Stimulated activated naive CD8-positive, alpha-beta T cell treated with anti-CD3 and anti-CD28 coated beads, Interleukin-15, Interleukin-2, amounts not matched to agents 100 ng/mL and 50 ng/mL, for 24 hours (primary cell): ENCODE measurements at regions not wholly inside any gene's neighbourhood (a gene's known extent, or its start where the extent isn't known, plus 50 kb on each side); places are given as distances from the start of the nearest gene placed in this dataset.

ENCODE experiments used
- H3K27ac Mint-ChIP-seq: one replicate; pipeline ENCODE4 v1.8.0; 2021; ENCODE audit warnings: mild to moderate bottlenecking, mixed read lengths
- H3K27me3 Mint-ChIP-seq: one replicate; pipeline ENCODE4 v1.8.0; 2021; ENCODE audit warnings: mixed read lengths
- H3K36me3 Mint-ChIP-seq: one replicate; pipeline ENCODE4 v1.8.0; 2021; ENCODE audit warnings: low read depth, mixed read lengths
- H3K4me1 Mint-ChIP-seq: one replicate; pipeline ENCODE4 v1.8.0; 2021; ENCODE audit warnings: low read depth, mixed read lengths
- H3K4me3 Mint-ChIP-seq: one replicate; pipeline ENCODE4 v1.8.0; 2021; ENCODE audit warnings: mild to moderate bottlenecking, mixed read lengths
- H3K9me3 Mint-ChIP-seq: one replicate; pipeline ENCODE4 v1.8.0; 2021; ENCODE audit warnings: mixed read lengths

DNA sequence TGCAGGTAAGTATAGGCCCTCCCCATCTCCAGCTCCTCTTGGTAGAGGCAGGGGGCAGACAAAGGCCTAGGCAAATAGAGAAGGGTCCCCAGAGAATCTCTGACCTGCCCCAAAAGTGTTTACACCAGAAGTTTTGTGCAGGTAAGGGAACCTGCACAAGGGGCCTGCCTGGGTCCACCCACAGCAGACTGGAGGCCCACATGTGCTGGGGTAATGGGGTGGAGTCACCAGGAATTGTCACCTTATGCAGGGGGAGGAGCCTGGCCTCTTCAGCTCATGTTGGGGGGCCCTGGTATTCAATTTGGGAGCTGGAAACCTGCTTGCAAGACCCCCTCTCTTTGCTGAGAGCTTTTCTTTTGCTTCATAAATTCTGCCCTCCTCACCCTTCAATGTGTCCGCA lies 302.7 kb downstream of the ZEB1 start:
- Mint-ChIP-seq H3K27me3 (no peaks in the 10 kb centered on the region), H3K36me3 (peaks cover 4% of the 10 kb centered on the region), H3K4me3 (no peak overlapping the region), H3K9me3 (peaks cover 13% of the 10 kb centered on the region), H3K27ac (no peak overlapping the region), H3K4me1 (no peaks in the 10 kb centered on the region)

GRCh38 chr10:31620226-31621151 lies 301.5 kb downstream of the ZEB1 start:
- no peak overlapping the region for H3K4me3 Mint-ChIP-seq
- H3K27ac Mint-ChIP-seq, result no peak overlapping the region
- H3K9me3 Mint-ChIP-seq, result peaks cover 4% of the 10 kb centered on the region
- H3K36me3 Mint-ChIP-seq, result no peaks in the 10 kb centered on the region
- H3K27me3 Mint-ChIP-seq, result no peaks in the 10 kb centered on the region
- no peaks in the 10 kb centered on the region for H3K4me1 Mint-ChIP-seq

DNA sequence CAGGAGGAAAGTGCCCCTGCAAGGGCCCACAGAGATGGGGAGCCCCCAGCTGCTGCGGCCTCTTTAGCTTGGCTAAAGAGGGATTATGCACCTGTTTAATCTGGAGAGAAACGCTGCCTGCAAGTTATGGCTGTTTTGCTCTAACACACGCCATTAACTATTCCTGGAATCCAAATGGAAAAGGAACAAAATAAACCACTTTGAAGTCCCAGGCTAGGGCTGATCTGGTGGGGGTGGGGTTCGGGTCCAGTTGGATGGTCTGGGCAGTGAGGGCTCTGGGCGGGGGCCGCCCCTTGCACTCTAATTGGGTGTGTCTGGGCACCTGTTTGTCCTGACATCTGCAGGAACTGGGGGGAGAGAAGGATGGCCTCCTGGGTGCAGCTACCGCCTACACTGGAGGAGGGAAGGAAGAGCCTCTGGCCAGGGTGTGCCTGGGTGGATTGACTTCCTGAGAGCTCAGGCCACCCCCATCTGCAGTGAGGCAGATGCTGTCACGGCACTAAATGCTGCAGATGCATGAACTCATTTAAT lies 300.6 kb downstream of the ZEB1 start:
- Mint-ChIP-seq H3K36me3 (no peaks in the 10 kb centered on the region), H3K27ac (no peak overlapping the region), H3K27me3 (no peaks in the 10 kb centered on the region), H3K4me3 (no peak overlapping the region), H3K4me1 (no peaks in the 10 kb centered on the region), H3K9me3 (peaks cover 4% of the 10 kb centered on the region)

GRCh38 chr10:31618541-31619291 lies 299.7 kb downstream of the ZEB1 start:
- Mint-ChIP-seq H3K4me3 (no peak overlapping the region), H3K4me1 (no peaks in the 10 kb centered on the region), H3K27ac (no peak overlapping the region), H3K27me3 (peaks cover 2% of the 10 kb centered on the region), H3K9me3 (no peaks in the 10 kb centered on the region), H3K36me3 (no peaks in the 10 kb centered on the region)

GRCh38 chr10:31617757-31618156 lies 298.7 kb downstream of the ZEB1 start:
- no peaks in the 10 kb centered on the region for H3K36me3 Mint-ChIP-seq
- no peak overlapping the region for H3K4me3 Mint-ChIP-seq

GRCh38 chr10:31617133-31617532 lies 298.1 kb downstream of the ZEB1 start:
- H3K9me3 Mint-ChIP-seq, result no peaks in the 10 kb centered on the region
- peaks cover 8% of the 10 kb centered on the region for H3K27me3 Mint-ChIP-seq
- H3K27ac Mint-ChIP-seq, result no peak overlapping the region
- H3K4me3 Mint-ChIP-seq, result no peak overlapping the region
- no peaks in the 10 kb centered on the region for H3K4me1 Mint-ChIP-seq
- no peaks in the 10 kb centered on the region for H3K36me3 Mint-ChIP-seq

More at GRCh38 chr10:31617757-31618156, 298.7 kb downstream of the ZEB1 start:
- no peaks in the 10 kb centered on the region for H3K4me1 Mint-ChIP-seq
- H3K27ac Mint-ChIP-seq, result no peak overlapping the region
- H3K27me3 Mint-ChIP-seq, result peaks cover 5% of the 10 kb centered on the region
- no peaks in the 10 kb centered on the region for H3K9me3 Mint-ChIP-seq

DNA sequence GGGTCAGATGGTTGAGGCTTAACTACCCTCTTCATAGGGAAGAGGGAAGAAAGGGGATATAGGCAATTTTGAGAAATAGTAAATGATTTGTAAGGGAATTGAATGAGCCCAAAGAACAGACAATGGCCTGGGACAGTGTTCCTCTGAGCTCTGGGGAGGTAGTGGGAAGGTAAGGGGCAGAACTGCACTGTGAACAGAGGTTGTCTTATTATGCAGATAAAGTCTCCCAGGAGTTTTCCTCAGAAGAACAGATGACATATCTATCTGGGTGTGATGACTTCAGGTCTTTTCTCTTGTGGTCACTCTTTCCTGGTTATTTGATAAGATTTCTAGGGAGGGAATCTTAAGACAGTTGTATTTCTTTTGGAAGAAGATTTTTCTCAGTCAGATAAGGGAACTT lies 296.1 kb downstream of the ZEB1 start:
- Mint-ChIP-seq H3K36me3 (no peaks in the 10 kb centered on the region), H3K27ac (no peak overlapping the region), H3K9me3 (no peaks in the 10 kb centered on the region), H3K4me1 (no peaks in the 10 kb centered on the region), H3K4me3 (no peak overlapping the region), H3K27me3 (peaks cover 22% of the 10 kb centered on the region)

DNA sequence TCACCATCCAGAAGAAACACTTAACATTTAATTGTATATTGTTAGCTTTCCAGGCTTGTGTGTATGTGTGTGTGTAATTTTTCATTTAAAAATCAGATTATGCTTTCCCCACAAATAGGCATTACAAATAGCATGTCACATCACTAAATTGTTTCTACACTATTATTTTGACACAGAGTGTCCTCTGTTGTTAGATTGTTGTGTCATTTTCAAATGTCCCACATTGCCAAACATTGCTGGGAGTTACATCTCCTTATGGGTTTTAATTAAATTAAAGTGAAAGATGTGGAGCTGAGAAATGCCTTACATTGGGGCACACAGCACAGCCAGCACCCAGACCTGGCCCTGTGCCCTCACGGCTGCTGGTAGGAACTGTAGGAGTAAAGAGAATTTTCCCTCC lies 295.6 kb downstream of the ZEB1 start:
- Mint-ChIP-seq H3K27me3 (peaks cover 22% of the 10 kb centered on the region), H3K9me3 (no peaks in the 10 kb centered on the region), H3K27ac (no peak overlapping the region)

GRCh38 chr10:31612082-31612481 lies 293.1 kb downstream of the ZEB1 start:
- Mint-ChIP-seq H3K27me3 (peaks cover 22% of the 10 kb centered on the region), H3K27ac (no peak overlapping the region), H3K36me3 (no peaks in the 10 kb centered on the region), H3K4me1 (no peaks in the 10 kb centered on the region), H3K4me3 (no peak overlapping the region), H3K9me3 (no peaks in the 10 kb centered on the region)

More for the DNA sequence above, 295.6 kb downstream of the ZEB1 start:
- Mint-ChIP-seq H3K4me3 (no peak overlapping the region), H3K36me3 (no peaks in the 10 kb centered on the region), H3K4me1 (no peaks in the 10 kb centered on the region)

GRCh38 chr10:31611161-31611560 lies 292.1 kb downstream of the ZEB1 start:
- H3K27me3 Mint-ChIP-seq, result peaks cover 22% of the 10 kb centered on the region
- no peak overlapping the region for H3K4me3 Mint-ChIP-seq
- H3K4me1 Mint-ChIP-seq, result no peaks in the 10 kb centered on the region
- no peaks in the 10 kb centered on the region for H3K36me3 Mint-ChIP-seq
- H3K9me3 Mint-ChIP-seq, result no peaks in the 10 kb centered on the region
- H3K27ac Mint-ChIP-seq, result no peak overlapping the region

- Mint-ChIP-seq H3K27ac (no peak overlapping the region), H3K36me3 (no peaks in the 10 kb centered on the region), H3K4me3 (no peak overlapping the region), H3K4me1 (peaks cover 11% of the 10 kb centered on the region), H3K9me3 (no peaks in the 10 kb centered on the region), H3K27me3 (peaks cover 14% of the 10 kb centered on the region)
Measured at GRCh38 chr10:31607481-31607880, 288.5 kb downstream of the ZEB1 start.

- peaks cover 12% of the 10 kb centered on the region for H3K27me3 Mint-ChIP-seq
- H3K4me1 Mint-ChIP-seq, result peaks cover 12% of the 10 kb centered on the region
- no peak overlapping the region for H3K27ac Mint-ChIP-seq
- H3K4me3 Mint-ChIP-seq, result no peak overlapping the region
- no peaks in the 10 kb centered on the region for H3K36me3 Mint-ChIP-seq
- no peaks in the 10 kb centered on the region for H3K9me3 Mint-ChIP-seq
Measured at GRCh38 chr10:31606841-31607240, 287.8 kb downstream of the ZEB1 start.

GRCh38 chr10:31605861-31606525 lies 287.0 kb downstream of the ZEB1 start:
- peaks cover 20% of the 10 kb centered on the region for H3K4me1 Mint-ChIP-seq
- no peaks in the 10 kb centered on the region for H3K36me3 Mint-ChIP-seq
- H3K27ac Mint-ChIP-seq, result no peak overlapping the region

DNA sequence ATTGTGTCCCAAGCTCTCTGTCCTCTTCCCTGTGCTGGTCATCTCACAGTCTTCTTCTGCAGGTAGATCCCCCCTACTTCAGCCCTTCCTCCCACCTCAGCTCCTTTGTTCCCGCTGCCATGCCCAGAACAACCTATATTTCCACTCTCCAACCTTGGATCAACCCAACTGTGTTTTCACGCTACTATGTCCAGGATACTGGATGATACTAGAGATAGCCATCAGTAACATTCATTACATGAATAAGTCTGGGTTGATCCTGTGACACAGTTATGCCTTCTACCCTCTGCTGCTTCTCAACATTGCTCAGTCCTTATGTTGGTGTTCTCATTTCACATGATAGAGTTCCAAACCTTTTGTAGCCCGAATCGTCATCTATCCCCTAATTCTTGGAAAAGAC lies 286.4 kb downstream of the ZEB1 start:
- Mint-ChIP-seq H3K9me3 (no peaks in the 10 kb centered on the region), H3K36me3 (no peaks in the 10 kb centered on the region), H3K4me3 (no peak overlapping the region), H3K27me3 (peaks cover under 1% of the 10 kb centered on the region), H3K4me1 (peaks cover 26% of the 10 kb centered on the region), H3K27ac (no peak overlapping the region)

More at GRCh38 chr10:31605861-31606525, 287.0 kb downstream of the ZEB1 start:
- Mint-ChIP-seq H3K4me3 (no peak overlapping the region), H3K9me3 (no peaks in the 10 kb centered on the region), H3K27me3 (peaks cover 4% of the 10 kb centered on the region)
